ENCODE measurements at regions not wholly inside any gene's neighbourhood (a gene's known extent, or its start where the extent isn't known, plus 50 kb on each side); places are given as distances from the start of the nearest gene placed in this dataset.

GRCh38 chr1:116819081-116819480 is 64.9 kb downstream of the CD2 start:
- Histone ChIP-seq H3K79me2 (ENCODE audit: low read length) (no peaks in the 10 kb centered on the region), H3K4me3 (ENCODE audit: low read length) (no peak overlapping the region), H3K36me3 (replicated peaks; ENCODE audit: low read depth, low read length) (no peaks in the 10 kb centered on the region), H3K9ac (ENCODE audit: low read length) (no peak overlapping the region), H3K4me2 (ENCODE audit: low read length) (no peak overlapping the region), H2AFZ (ENCODE audit: low read depth, low read length) (no peak overlapping the region), H3K9me3 (ENCODE audit: insufficient read depth, low read length) (no peaks in the 10 kb centered on the region), H3K27me3 (ENCODE audit: low read depth, low read length) (no peaks in the 10 kb centered on the region), H3K4me1 (ENCODE audit: low read length) (peaks cover 29% of the 10 kb centered on the region), H4K20me1 (ENCODE audit: insufficient read depth, low read length) (no peaks in the 10 kb centered on the region), H3K27ac (ENCODE audit: low read length) (no peak overlapping the region)
- TF ChIP-seq CTCF (IDR thresholded peaks at IDR 0.05; ENCODE audit: low read depth, low read length) = no peak
- TF ChIP-seq EZH2phosphoT487 (IDR thresholded peaks at IDR 0.05; ENCODE audit: low read depth) = no peak

DNA sequence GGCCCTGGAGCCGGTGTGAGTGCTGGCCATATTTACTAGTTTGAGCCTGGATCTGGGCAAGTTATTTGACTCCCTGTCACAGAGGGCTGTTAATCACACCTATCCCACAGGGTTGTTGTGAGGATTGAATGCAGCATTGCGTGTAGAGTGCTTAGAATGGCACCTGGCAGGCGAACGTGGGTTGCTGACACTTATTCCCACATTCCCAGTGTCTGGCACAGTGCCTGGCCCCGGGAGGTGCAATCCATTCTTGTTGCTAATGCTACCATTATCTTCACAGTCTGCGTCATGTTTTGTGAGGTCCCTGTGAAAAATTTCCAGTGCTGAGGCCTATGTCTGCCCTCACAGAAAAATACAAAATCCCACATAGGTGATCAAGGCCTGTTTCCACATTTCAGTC is 66.1 kb downstream of the CD2 start:
- H3K4me3 ChIP-seq (ENCODE audit: low read length) = no peak overlapping the region
- no peak overlapping the region for H3K9ac ChIP-seq (ENCODE audit: low read length)
- no peaks in the 10 kb centered on the region for H3K9me3 ChIP-seq (ENCODE audit: insufficient read depth, low read length)
- no peak overlapping the region for H3K27ac ChIP-seq (ENCODE audit: low read length)
- H3K36me3 ChIP-seq (replicated peaks; ENCODE audit: low read depth, low read length) = no peaks in the 10 kb centered on the region
- H3K79me2 ChIP-seq (ENCODE audit: low read length) = no peaks in the 10 kb centered on the region
- no peaks in the 10 kb centered on the region for H4K20me1 ChIP-seq (ENCODE audit: insufficient read depth, low read length)
- H3K4me1 ChIP-seq (ENCODE audit: low read length) = peaks cover 23% of the 10 kb centered on the region
- H3K27me3 ChIP-seq (ENCODE audit: low read depth, low read length) = no peaks in the 10 kb centered on the region
- H3K4me2 ChIP-seq (ENCODE audit: low read length) = no peak overlapping the region
- no peak overlapping the region for H2AFZ ChIP-seq (ENCODE audit: low read depth, low read length)
- TF ChIP-seq CTCF (IDR thresholded peaks at IDR 0.05; ENCODE audit: low read depth, low read length) = no peak
- TF ChIP-seq EZH2phosphoT487 (IDR thresholded peaks at IDR 0.05; ENCODE audit: low read depth) = no peak

- peaks cover 14% of the 10 kb centered on the region for H3K4me1 ChIP-seq (ENCODE audit: low read length)
- no peaks in the 10 kb centered on the region for H4K20me1 ChIP-seq (ENCODE audit: insufficient read depth, low read length)
- no peak overlapping the region for H3K4me3 ChIP-seq (ENCODE audit: low read length)
- no peaks in the 10 kb centered on the region for H3K27me3 ChIP-seq (ENCODE audit: low read depth, low read length)
- no peaks in the 10 kb centered on the region for H3K36me3 ChIP-seq (replicated peaks; ENCODE audit: low read depth, low read length)
- H3K27ac ChIP-seq (ENCODE audit: low read length) = no peak overlapping the region
- TF ChIP-seq EZH2phosphoT487 (IDR thresholded peaks at IDR 0.05; ENCODE audit: low read depth) (no peak), CTCF (IDR thresholded peaks at IDR 0.05; ENCODE audit: low read depth, low read length) (no peak)
- H3K79me2 ChIP-seq (ENCODE audit: low read length) = no peaks in the 10 kb centered on the region
- no peak overlapping the region for H2AFZ ChIP-seq (ENCODE audit: low read depth, low read length)
- H3K9ac ChIP-seq (ENCODE audit: low read length) = no peak overlapping the region
- no peak overlapping the region for H3K4me2 ChIP-seq (ENCODE audit: low read length)
- H3K9me3 ChIP-seq (ENCODE audit: insufficient read depth, low read length) = no peaks in the 10 kb centered on the region
Observed at GRCh38 chr1:116821763-116822162, 67.5 kb downstream of the CD2 start.

DNA sequence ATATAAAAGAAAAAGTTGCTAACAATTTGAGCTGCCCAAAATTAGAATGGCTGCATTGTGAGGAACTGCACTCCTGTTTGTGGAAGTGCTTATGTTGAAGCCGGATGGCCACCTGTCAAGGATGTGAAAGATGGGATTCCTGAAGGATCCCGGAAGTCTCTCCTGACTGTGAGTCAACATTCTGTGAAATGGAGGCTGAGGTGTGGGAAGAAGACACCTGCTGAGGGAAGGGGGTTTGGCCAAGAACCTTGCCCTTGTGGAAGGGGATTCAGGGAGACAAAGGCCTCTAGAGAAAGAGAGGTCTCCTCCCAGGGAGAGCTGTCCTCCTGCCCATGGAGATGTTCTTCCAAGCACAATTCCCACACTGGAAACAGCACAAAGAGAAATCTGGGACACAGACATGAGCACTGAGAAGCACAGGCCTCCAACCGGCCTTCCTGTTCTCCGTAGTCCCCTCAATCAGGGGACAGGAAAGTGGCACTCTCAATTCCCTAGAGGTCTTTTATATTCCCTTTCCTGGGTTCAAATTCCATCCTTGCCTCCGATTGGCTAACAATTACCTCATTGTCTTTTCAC is 70.5 kb downstream of the CD2 start:
- peaks cover 16% of the 10 kb centered on the region for H3K4me1 ChIP-seq (ENCODE audit: low read length)
- no peak overlapping the region for H3K9ac ChIP-seq (ENCODE audit: low read length)
- no peaks in the 10 kb centered on the region for H3K79me2 ChIP-seq (ENCODE audit: low read length)
- no peak overlapping the region for H3K27ac ChIP-seq (ENCODE audit: low read length)
- H2AFZ ChIP-seq (ENCODE audit: low read depth, low read length) = no peak overlapping the region
- no peaks in the 10 kb centered on the region for H3K9me3 ChIP-seq (ENCODE audit: insufficient read depth, low read length)
- H3K4me3 ChIP-seq (ENCODE audit: low read length) = no peak overlapping the region
- no peak overlapping the region for H3K4me2 ChIP-seq (ENCODE audit: low read length)
- no peaks in the 10 kb centered on the region for H4K20me1 ChIP-seq (ENCODE audit: insufficient read depth, low read length)
- no peaks in the 10 kb centered on the region for H3K36me3 ChIP-seq (replicated peaks; ENCODE audit: low read depth, low read length)
- TF ChIP-seq EZH2phosphoT487 (IDR thresholded peaks at IDR 0.05; ENCODE audit: low read depth) (no peak), CTCF (IDR thresholded peaks at IDR 0.05; ENCODE audit: low read depth, low read length) (no peak)
- no peaks in the 10 kb centered on the region for H3K27me3 ChIP-seq (ENCODE audit: low read depth, low read length)

All from OCI-LY3 (cell line).